AG04449 (cell line): ENCODE measurements at regions not wholly inside any gene's neighbourhood (a gene's known extent, or its start where the extent isn't known, plus 50 kb on each side); places are given as distances from the start of the nearest gene placed in this dataset.

Experiments used
- CTCF ChIA-PET: fragments of 350-600 bp; formaldehyde crosslinking; extraction: SDS; loops from one replicate; lab custom pipeline; 2021; ENCODE audit warnings: antibody characterized with exemption; lab: Yijun Ruan, JAX
- POLR2A ChIA-PET: fragments of 400-600, 350-600 bp; formaldehyde crosslinking; extraction: SDS; loops from one replicate; lab custom pipeline; 2020; ENCODE audit warnings: antibody characterized with exemption, inconsistent platforms; lab: Yijun Ruan, JAX
- DNase-seq: peaks from one replicate; pipeline ENCODE4 v3.0.0-alpha.2; 2010; ENCODE audit warnings: low read depth, low spot score
- H3K4me3 ChIP-seq: 2 replicates; pipeline ENCODE4 v1.5.1; 2011; ENCODE audit warnings: low read depth, mild to moderate bottlenecking, control low read depth, low read length
- CTCF ChIP-seq: IDR thresholded peaks from one replicate; pipeline ENCODE4 v1.5.1; 2011; ENCODE audit warnings: mild to moderate bottlenecking, moderate library complexity, low read length, control low read depth, inconsistent platforms; ENCODE audit not compliant: insufficient read depth; ENCODE audit errors: missing control alignments

DNA sequence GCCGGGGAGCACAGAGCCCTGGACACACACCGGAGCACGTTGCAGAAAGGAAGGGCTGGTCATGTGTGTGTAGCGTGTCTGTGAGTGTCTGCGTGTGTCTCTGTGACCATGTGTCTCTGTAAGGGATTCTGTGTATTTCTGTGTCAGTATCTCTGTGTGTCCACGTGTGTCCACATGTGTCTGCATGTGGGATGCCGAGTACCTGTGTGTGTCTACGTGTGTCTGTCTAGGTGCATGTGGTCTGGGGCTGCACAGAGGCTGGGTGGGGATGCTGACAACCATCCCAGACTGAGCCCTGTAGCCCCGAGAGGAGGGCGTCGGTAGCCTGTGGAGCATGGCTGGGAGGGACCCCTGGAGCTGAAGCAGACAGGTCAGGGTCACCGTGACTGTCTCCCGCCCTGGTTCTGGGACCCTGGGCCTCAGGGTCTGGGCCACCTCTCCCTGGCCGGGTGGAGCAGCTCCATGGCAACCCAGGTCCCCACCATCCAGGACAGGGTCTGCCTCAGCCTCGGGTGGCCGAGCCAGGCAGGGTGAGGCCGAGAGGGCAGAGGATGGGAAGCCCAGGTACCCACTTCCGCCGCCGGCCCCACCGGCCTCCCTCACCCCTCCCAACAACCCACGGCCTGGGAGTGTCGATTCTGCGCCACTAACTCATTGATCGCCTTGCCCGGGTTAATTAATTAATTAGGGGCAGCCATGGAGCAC lies 122.7 kb downstream of the FAM53A start:
- no peak for DNase-seq

DNA sequence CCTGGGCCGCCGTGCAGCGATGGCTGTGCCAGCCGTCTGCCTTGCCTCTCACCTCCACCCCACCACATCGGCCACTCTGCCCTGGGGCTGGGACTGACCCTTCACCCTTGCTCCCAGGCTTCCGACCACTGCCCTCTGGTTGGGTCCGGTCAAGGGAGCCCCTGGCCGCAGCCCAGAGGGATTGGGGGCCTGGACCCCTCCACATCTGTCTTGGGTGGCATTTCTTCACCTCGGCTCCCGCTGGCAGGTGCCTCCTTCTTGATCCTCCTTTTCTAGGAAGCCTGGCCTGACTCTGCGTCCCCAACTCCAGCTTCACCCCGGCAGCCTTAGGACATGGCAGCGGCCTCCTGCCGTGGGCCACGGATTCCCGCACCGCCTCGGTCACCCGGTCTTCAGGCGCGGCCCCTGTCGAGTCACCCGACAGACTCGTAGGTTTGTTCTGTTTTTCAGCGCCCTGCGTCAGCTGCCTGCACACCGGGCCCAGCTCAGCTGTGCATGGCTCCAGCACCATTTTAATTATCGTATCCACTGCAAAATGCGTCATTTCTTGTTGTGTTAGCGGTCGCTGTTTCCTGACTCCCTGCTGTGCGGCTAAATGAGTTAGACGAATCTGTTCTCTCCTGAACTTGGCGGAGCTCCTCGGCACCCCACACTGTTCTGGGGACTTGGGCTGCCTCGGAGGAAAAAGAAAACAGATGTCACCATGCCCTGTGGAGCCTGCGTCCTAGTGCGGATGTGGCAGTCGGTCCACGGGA lies 124.0 kb downstream of the FAM53A start:
- ChIA-PET CTCF (interaction anchor here (6.6 kb wide), 1 partner anchor 11 kb away, joined by 31 read pairs; no protein-coding TSS in a partner anchor), POLR2A (no interaction called here)
- H3K4me3 ChIP-seq: no peak overlapping the region
- DNase-seq: no peak
- TF ChIP-seq CTCF: no peak

More for the DNA sequence above, 122.7 kb downstream of the FAM53A start:
- no peak for TF ChIP-seq CTCF
- H3K4me3 ChIP-seq: no peak overlapping the region
- POLR2A ChIA-PET: no interaction called here
- CTCF ChIA-PET: interaction anchor here (1.5 to 6.6 kb wide), 2 partner anchors 10 to 12 kb away, joined by 3 to 31 read pairs; no protein-coding TSS in a partner anchor

DNA sequence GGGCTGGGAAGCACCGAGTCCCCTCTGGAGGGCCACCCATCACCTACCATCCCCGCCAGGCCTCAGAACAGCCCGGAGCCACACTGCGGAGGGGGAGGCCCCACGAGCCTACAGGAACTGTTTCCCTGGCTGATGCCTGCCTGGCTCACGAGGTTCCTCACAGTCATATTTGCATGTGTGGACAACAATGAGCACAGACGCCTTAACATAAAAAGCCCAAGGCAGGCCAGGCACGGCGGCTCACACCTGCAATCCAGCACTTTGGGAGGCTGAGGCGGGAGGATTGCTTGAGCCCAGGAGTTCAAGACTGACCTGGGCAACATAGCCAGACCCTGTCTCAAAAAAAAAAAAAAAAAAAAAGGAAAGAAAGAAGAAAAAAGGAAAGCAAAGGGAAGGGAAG lies 125.9 kb downstream of the FAM53A start:
- ChIA-PET POLR2A (no interaction called here), CTCF (interaction anchor here (1.9 kb wide), 1 partner anchor 10 kb away, joined by 7 read pairs; no protein-coding TSS in a partner anchor)
- H3K4me3 ChIP-seq: no peak overlapping the region
- TF ChIP-seq CTCF: no peak
- DNase-seq: no peak

DNA sequence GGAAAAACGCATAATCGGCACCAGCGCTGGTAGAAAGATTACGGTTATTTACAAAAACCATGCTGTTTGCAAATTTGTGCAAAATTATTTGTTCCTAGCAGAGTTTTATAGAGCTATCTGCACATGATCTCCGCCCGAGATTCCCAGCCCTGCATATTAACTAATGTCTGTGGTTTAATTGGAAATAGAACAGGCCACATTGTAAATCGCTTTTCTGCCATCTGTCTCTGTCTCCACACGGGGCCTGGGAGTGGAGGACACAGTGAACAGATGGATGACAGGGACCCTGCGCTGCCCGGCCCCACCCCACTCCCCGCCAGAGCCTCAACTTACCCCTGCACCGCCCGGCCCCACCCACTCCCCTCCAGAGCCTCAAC lies 126.9 kb downstream of the FAM53A start:
- TF ChIP-seq CTCF: no peak
- no peak for DNase-seq
- CTCF ChIA-PET: interaction anchor here (1.9 kb wide), 1 partner anchor 9 kb away, joined by 7 read pairs; no protein-coding TSS in a partner anchor
- H3K4me3 ChIP-seq: no peak overlapping the region
- POLR2A ChIA-PET: no interaction called here

- CTCF ChIA-PET: interaction anchor here (1.9 kb wide), 1 partner anchor 8 kb away, joined by 7 read pairs; no protein-coding TSS in a partner anchor
- POLR2A ChIA-PET: no interaction called here
- no peak overlapping the region for H3K4me3 ChIP-seq
- no peak for DNase-seq
- TF ChIP-seq CTCF: no peak
These were observed 127.4 kb downstream of the FAM53A start for GRCh38 chr4:1556541-1557220.
